BJ (cell line): ENCODE measurements at regions not wholly inside any gene's neighbourhood (a gene's known extent, or its start where the extent isn't known, plus 50 kb on each side); places are given as distances from the start of the nearest gene placed in this dataset.

Source experiments
- CTCF ChIA-PET: fragments of 350-600 bp; formaldehyde crosslinking; extraction: SDS; loops from one replicate; lab custom pipeline; 2021; ENCODE audit warnings: antibody characterized with exemption, inconsistent platforms; lab: Yijun Ruan, JAX
- POLR2A ChIA-PET: fragments of 300-600 bp; sonication (Branson Sonifier 250); formaldehyde crosslinking; extraction: SDS; loops from one replicate; lab custom pipeline; 2021; ENCODE audit warnings: antibody characterized with exemption; lab: Charles Lee
- DNase-seq: peaks from one replicate; pipeline ENCODE4 v3.0.0-alpha.2; 2011; ENCODE audit warnings: low read depth
- H3K27me3 ChIP-seq: 2 replicates; pipeline ENCODE4 v1.6.0; 2011; ENCODE audit warnings: low read length; ENCODE audit not compliant: control insufficient read depth, insufficient read depth
- H3K36me3 ChIP-seq: 2 replicates; pipeline ENCODE4 v1.5.1; 2011; ENCODE audit warnings: low read length; ENCODE audit not compliant: control insufficient read depth, insufficient read depth
- H3K4me3 ChIP-seq: 2 replicates; pipeline ENCODE4 v1.5.1; 2011; ENCODE audit warnings: low read depth, mild to moderate bottlenecking, control low read depth, low read length
- CTCF ChIP-seq: IDR thresholded peaks from 2 replicates; pipeline ENCODE4 v1.5.1; 2011; ENCODE audit warnings: low read depth, mild to moderate bottlenecking, control low read depth, inconsistent platforms, low read length, moderate library complexity; ENCODE audit not compliant: insufficient read depth

GRCh38 chr5:6026766-6027406, 351.5 kb downstream of the MED10 start:
- no peak for TF ChIP-seq CTCF
- POLR2A ChIA-PET = no interaction called here
- Histone ChIP-seq H3K27me3 (no peaks in the 10 kb centered on the region), H3K36me3 (no peaks in the 10 kb centered on the region), H3K4me3 (no peak overlapping the region)
- CTCF ChIA-PET = no interaction called here
- DNase-seq = no peak

GRCh38 chr5:6019612-6020011, 358.7 kb downstream of the MED10 start:
- Histone ChIP-seq H3K4me3 (no peak overlapping the region), H3K27me3 (no peaks in the 10 kb centered on the region), H3K36me3 (no peaks in the 10 kb centered on the region)
- TF ChIP-seq CTCF = no peak
- POLR2A ChIA-PET = no interaction called here
- CTCF ChIA-PET = no interaction called here
- DNase-seq = no peak

- DNase-seq = no peak
- no peak overlapping the region for H3K4me3 ChIP-seq
- no peaks in the 10 kb centered on the region for H3K36me3 ChIP-seq
- TF ChIP-seq CTCF = no peak
- ChIA-PET CTCF (no interaction called here), POLR2A (no interaction called here)
- H3K27me3 ChIP-seq = no peaks in the 10 kb centered on the region
Observed at GRCh38 chr5:6013506-6013905, 364.8 kb downstream of the MED10 start.

- no peak overlapping the region for H3K4me3 ChIP-seq
- POLR2A ChIA-PET = no interaction called here
- DNase-seq = no peak
- no peaks in the 10 kb centered on the region for H3K27me3 ChIP-seq
- no peak for TF ChIP-seq CTCF
- CTCF ChIA-PET = no interaction called here
- H3K36me3 ChIP-seq = no peaks in the 10 kb centered on the region
Observed at GRCh38 chr5:6011199-6011598, 367.1 kb downstream of the MED10 start.

GRCh38 chr5:6006838-6007314, 371.5 kb downstream of the MED10 start:
- Histone ChIP-seq H3K27me3 (no peaks in the 10 kb centered on the region), H3K4me3 (no peak overlapping the region), H3K36me3 (no peaks in the 10 kb centered on the region)
- no peak for TF ChIP-seq CTCF
- ChIA-PET CTCF (no interaction called here), POLR2A (no interaction called here)
- no peak for DNase-seq
